Heart right ventricle (tissue), 16 donors: ENCODE measurements at regions not wholly inside any gene's neighbourhood (a gene's known extent, or its start where the extent isn't known, plus 50 kb on each side); places are given as distances from the start of the nearest gene placed in this dataset.

Experiments
- ATAC-seq, 8 donors: fragments of 200-7000 bp; cut with Tn5 transposase; one replicate each; pipeline ENCODE4 v1.9.1; 2020; ENCODE audit warnings: mild to moderate bottlenecking in 8 of 8, moderate library complexity in 8 of 8, moderate number of reproducible peaks in 1 of 8
- DNase-seq, 2 donors: peaks; one replicate each; pipeline ENCODE4 v3.0.0-alpha.2; 2020
- H3K27ac ChIP-seq, 10 donors: fragments of 200-600 bp; sonication (generic) in 2 of 10; one replicate each; pipeline versions ENCODE4 v1.5.0 to v1.8.0; 2020 to 2022; ENCODE audit warnings: mild to moderate bottlenecking in 3 of 10
- H3K27me3 ChIP-seq, 7 donors: fragments of 200-600 bp; one replicate each; pipeline ENCODE4 v1.8.0; 2021 to 2022; ENCODE audit warnings: mild to moderate bottlenecking in 2 of 7
- H3K36me3 ChIP-seq, 9 donors: fragments of 200-600 bp; sonication (generic) in 1 of 9; one replicate each; pipeline versions ENCODE4 v1.5.0 to v1.8.0; 2020 to 2022; ENCODE audit warnings: mild to moderate bottlenecking in 2 of 9
- H3K4me1 ChIP-seq, 9 donors: fragments of 200-600 bp; sonication (generic) in 1 of 9; one replicate each; pipeline versions ENCODE4 v1.5.0 to v1.8.0; 2020 to 2022; ENCODE audit warnings: mild to moderate bottlenecking in 4 of 9
- H3K4me3 ChIP-seq, 10 donors: fragments of 200-600 bp; sonication (generic) in 2 of 10; one replicate each; pipeline versions ENCODE4 v1.5.0 to v1.8.0; 2020 to 2022; ENCODE audit warnings: mild to moderate bottlenecking in 7 of 10, moderate library complexity in 2 of 10
- H3K9me3 ChIP-seq, 11 donors: fragments of 200-600 bp in 10 of 11; sonication (generic) in 2 of 11; one replicate each; pipeline versions ENCODE4 v1.5.0 to v1.8.0; 2013 to 2022; ENCODE audit warnings: mild to moderate bottlenecking in 2 of 11, control low read depth in 1 of 11, moderate library complexity in 1 of 11
- CTCF ChIP-seq, 9 donors: fragments of 200-600 bp; sonication (generic) in 2 of 9; IDR thresholded peaks; one replicate each; pipeline versions ENCODE4 v1.5.0 to v1.8.0; 2021 to 2022; ENCODE audit warnings: antibody characterized with exemption in 9 of 9, mild to moderate bottlenecking in 5 of 9, moderate library complexity in 1 of 9
- WGBS, 2 donors: extraction: QIAGEN DNeasy Blood & Tissue Kit; methylation state at CpG; one replicate each; pipeline ENCODE4 v1.1.7; 2013; ENCODE audit warnings: inconsistent platforms in 1 of 2; 5-methylcytosine and 5-hydroxymethylcytosine counted together
- intact Hi-C, 10 donors: fragments of 100-400 bp; cut with DNase I; formaldehyde crosslinking; loops; one replicate each; pipeline versions ENCODE4 v1.11.1 to v1.14.2; 2022
- donor health status: Arrhythmogenic right ventricular cardiomyopathy.
- donor health status: ischemic (EF 13 %, LVEDD 7.1; RV severe dilation, severe dysfunction).
- donor health status: healthy with polysubstance abuse.
- donor health status: DM: no; HTN: yes; CAD: no.
- donor health status: DM: no; HTN: no; CAD: no.
- donor health status: ischemic (EF 25% LVEDD 6.9; RV normal size, moderate dysfunction).
- donor health status: ischemic (EF 25% LVEDD 5.7; RV mildly dilated, moderate dysfunction).
- donor health status: healthy.
- donor health status: DM: yes; HTN: yes; CAD: no.
- donor health status: Ischemic cardiomyopathy.
- donor health status: ischemic (EF 35%, LVEDD 5.7; RV mildly dilated, moderate dysfunction).
- donor health status: nonischemic (EF 11% LVEDD 7.7; RV severe dilation, severe dysfunction).
- donor health status: DM: yes; HTN: yes; CAD: no.
- donor health status: PGD.
- donor health status: ischemic (EF 29% LVEDD 5.4; RV normal size, mild dysfunction).
- donor health status: nonischemic (EF 23%, LVEDD 6.1; RV moderate dilation, normal function).

DNA sequence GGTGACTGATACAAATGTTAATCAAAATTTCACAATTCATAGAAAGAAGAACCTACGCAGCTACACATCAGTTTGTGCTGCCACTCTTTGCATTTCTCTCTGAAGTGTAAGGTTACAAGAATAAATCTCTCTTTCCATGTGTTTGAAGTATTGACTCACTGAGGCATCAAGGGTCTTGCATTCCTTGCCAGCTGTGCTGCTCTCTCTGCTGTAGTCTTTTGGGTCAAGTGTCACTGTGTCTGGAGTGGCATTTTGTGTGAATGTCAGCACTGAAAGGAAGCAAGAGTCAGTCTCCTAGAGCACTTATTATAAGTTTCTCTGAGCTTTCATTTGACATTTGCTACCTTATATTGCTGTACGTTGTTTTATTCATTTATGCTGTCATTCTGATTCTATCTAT is 1696.1 kb upstream of the LRRTM1 start:
- H3K4me3 ChIP-seq = no peak overlapping the region
- intact Hi-C loops = no loop called here
- no peak for TF ChIP-seq CTCF (IDR thresholded peaks at IDR 0.05)
- 83 to 84% methylated on average over 2 of the region's 2 CpGs for WGBS, 2 donors
- DNase-seq (no peak), ATAC-seq (no peak)
- H3K27ac ChIP-seq = no peak overlapping the region
- no peaks in the 10 kb centered on the region for H3K27me3 ChIP-seq
- no peaks in the 10 kb centered on the region for H3K36me3 ChIP-seq
- no peaks in the 10 kb centered on the region for H3K4me1 ChIP-seq
- H3K9me3 ChIP-seq = no peaks in the 10 kb centered on the region

DNA sequence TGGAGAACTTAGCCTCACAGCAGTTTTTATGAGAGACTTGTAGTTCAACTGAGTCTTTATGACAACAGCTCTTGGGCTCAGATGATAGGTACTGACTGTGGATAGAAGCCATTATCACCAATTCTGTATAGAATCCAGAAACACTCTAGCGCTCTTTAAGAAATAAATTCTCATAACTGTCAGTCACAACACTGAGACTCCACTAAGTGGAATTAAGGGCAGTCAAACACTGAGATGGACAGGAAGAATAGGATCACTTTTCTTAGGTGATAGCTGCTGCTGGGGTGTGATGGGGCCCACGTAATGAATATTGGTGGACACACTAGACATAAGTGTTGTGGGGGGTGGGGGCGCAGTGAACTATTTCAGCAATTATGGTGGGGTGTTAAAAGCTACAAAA is 1691.8 kb upstream of the LRRTM1 start:
- Histone ChIP-seq H3K27me3 (no peaks in the 10 kb centered on the region), H3K4me1 (no peaks in the 10 kb centered on the region), H3K36me3 (no peaks in the 10 kb centered on the region), H3K9me3 (peaks cover 0 to 6% (median 0%) of the 10 kb centered on the region in 11 donors), H3K27ac (no peak overlapping the region), H3K4me3 (no peak overlapping the region)
- no peak for ATAC-seq
- intact Hi-C loops = no loop called here
- WGBS, 2 donors = 74 to 87% methylated on average over 3 of the region's 3 CpGs
- DNase-seq = no peak
- TF ChIP-seq CTCF (IDR thresholded peaks at IDR 0.05) = no peak

DNA sequence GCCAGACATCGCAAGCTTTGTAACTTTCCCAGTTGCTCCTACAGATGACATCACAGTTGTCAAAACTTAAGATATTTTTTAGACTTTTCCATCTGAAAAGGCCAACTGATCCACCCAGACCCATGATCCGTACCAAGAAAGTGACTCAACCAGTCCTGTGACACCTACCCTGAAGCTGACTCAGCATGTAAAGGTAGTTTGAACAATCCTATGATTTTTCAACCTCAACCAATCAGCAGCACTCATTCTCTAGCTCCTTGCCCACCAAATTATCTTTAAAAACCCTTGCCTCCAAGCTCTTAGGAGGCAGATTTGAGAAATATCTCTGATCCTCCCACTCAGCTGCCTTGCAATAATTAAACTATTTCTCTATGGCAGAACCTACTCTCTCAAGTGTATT is 1686.7 kb upstream of the LRRTM1 start:
- intact Hi-C loops = no loop called here
- peaks cover 0 to 11% (median 0%) of the 10 kb centered on the region in 11 donors for H3K9me3 ChIP-seq
- H3K27me3 ChIP-seq = no peaks in the 10 kb centered on the region
- H3K27ac ChIP-seq = no peak overlapping the region
- no peaks in the 10 kb centered on the region for H3K36me3 ChIP-seq
- H3K4me1 ChIP-seq = no peaks in the 10 kb centered on the region
- TF ChIP-seq CTCF (IDR thresholded peaks at IDR 0.05) = no peak
- ATAC-seq = no peak
- no peak overlapping the region for H3K4me3 ChIP-seq
- DNase-seq = no peak
- WGBS, 2 donors = 82 to 87% methylated on average over 2 of the region's 2 CpGs

- intact Hi-C loops = no loop called here
- DNase-seq (no peak), ATAC-seq (no peak)
- TF ChIP-seq CTCF (IDR thresholded peaks at IDR 0.05) = no peak
- Histone ChIP-seq H3K4me1 (no peaks in the 10 kb centered on the region), H3K27me3 (no peaks in the 10 kb centered on the region), H3K36me3 (no peaks in the 10 kb centered on the region), H3K27ac (no peak overlapping the region), H3K9me3 (peaks cover 0 to 19% (median 0%) of the 10 kb centered on the region in 11 donors), H3K4me3 (no peak overlapping the region)
- 81 to 86% methylated on average over 5 of the region's 5 CpGs for WGBS, 2 donors
These were observed 1682.8 kb upstream of the LRRTM1 start for GRCh38 chr2:81987370-81987769.
